GM12873 (cell line): ENCODE measurements at regions not wholly inside any gene's neighbourhood (a gene's known extent, or its start where the extent isn't known, plus 50 kb on each side); places are given as distances from the start of the nearest gene placed in this dataset.

Experiments used
- TF ChIP-seq, protein P1 (sequence below): IDR thresholded peaks from 2 replicates; pipeline ENCODE4 v1.5.1; 2012; ENCODE audit warnings: low read depth, mild to moderate bottlenecking, moderate library complexity, low read length, control low read depth; ENCODE audit not compliant: insufficient read depth; ENCODE audit errors: missing control alignments

DNA sequence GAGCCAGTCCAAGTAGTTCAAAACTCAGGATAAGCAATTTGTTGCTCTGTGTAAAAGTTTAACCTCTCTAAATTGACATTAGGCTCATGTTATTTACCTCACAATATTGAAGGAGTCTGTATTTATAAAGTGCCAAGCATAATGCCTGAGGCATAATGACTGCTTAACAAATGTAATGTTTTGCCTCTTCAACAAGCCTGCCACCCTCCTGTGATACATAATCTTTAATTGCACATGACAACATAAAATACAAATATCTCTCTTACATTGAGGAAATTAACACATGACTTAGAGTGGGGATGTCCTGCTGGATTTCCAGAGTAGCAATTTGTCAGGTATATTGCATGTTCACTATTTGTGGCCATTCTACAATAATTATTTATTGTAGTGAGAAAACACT is 469.2 kb upstream of the ANO5 start:
- TF ChIP-seq, protein P1, sequence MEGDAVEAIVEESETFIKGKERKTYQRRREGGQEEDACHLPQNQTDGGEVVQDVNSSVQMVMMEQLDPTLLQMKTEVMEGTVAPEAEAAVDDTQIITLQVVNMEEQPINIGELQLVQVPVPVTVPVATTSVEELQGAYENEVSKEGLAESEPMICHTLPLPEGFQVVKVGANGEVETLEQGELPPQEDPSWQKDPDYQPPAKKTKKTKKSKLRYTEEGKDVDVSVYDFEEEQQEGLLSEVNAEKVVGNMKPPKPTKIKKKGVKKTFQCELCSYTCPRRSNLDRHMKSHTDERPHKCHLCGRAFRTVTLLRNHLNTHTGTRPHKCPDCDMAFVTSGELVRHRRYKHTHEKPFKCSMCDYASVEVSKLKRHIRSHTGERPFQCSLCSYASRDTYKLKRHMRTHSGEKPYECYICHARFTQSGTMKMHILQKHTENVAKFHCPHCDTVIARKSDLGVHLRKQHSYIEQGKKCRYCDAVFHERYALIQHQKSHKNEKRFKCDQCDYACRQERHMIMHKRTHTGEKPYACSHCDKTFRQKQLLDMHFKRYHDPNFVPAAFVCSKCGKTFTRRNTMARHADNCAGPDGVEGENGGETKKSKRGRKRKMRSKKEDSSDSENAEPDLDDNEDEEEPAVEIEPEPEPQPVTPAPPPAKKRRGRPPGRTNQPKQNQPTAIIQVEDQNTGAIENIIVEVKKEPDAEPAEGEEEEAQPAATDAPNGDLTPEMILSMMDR = no peak

DNA sequence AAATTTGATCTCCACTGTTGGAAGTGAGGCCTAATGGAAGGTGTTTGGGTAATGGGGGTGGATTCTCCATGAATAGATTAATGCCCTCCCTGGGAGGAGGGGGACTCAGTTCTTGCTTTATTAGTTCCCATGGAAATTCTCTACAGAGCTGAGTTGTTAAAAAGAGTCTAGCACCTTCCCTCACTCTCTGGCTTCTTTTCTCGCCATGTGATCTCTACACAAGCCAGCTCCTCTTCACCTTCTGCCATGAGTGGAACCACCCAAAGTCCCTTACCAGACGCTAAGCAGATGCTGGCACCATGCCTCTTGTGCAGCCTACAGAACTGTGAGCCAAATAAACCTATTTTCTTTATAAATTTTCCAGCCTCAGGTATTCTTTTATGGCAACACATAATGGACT is 465.8 kb upstream of the ANO5 start:
- TF ChIP-seq, protein P1 = no peak

DNA sequence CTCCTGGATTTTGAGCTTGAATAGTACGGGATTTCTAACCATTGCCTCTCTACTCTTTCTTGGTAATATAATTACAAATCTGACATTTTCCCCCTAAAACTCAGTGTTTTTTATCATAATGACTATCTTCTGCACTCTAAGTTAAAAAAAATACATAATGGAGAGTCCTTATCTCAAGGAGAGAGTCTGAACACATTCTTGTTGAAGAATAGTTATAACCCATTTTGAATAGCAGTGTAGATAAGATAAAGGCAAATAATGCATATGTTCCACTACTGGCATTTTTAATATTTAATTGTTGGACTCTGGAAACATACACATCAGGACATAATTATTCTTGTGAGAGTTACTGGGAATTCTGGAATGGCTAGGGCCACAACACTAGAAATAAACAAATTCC is 456.5 kb upstream of the ANO5 start:
- TF ChIP-seq, protein P1 = no peak

DNA sequence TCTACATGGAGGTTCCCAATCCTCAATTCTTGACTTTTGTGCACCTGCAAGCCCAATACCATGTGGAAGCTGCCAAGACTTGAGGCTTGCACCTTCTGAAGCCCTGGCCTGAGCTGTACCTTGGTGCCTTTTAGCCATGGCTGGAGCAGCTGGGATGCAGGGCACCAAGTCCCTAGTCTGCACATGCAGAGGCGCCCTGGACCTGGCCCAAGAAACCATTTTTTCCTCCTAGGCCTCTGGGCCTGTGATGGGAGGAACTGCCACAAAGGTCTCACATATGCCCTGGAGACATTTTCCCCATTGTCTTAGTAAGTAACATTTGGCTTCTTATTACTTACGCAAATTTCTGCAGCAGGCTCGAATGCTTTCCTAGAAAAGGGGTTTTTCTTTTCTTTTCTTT is 431.9 kb upstream of the ANO5 start:
- TF ChIP-seq, protein P1 = no peak

DNA sequence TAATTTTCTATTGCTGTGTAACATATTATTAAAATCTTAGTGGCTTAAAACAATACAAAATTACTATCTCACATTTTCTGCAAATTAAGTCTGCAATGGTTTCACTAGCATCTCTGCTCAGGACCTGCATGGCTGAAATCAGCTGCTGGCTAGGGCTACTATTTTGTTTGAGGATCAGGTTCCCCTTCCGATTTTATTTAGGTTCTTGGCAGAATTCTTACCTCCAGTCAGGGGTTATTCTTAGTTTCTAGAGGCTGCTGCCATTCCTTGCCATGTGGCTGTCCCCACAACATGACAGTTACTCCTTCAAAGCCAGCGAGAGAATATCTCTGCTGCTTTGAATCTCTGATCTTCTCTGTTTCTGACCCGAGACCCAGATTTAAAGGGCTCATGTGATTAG is 424.5 kb upstream of the ANO5 start:
- TF ChIP-seq, protein P1 = no peak

DNA sequence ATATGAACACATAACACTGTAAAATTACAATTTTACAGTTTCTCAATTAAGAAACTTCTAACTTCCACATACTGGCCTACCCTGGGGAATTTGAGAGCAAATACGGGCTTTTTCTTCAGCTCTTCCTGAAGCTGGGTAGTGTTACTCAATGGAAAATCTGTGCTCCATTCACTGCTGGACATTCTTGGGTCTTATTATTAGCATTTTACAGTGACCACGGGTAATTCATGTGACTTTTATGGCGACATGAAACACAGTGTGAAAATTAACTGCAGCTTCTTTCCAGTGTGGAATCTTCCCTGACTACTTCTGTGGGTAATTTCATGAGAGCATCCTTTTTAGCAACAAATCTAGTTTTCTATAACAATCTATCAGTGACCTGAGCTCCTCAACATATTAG is 423.7 kb upstream of the ANO5 start:
- TF ChIP-seq, protein P1 = no peak

DNA sequence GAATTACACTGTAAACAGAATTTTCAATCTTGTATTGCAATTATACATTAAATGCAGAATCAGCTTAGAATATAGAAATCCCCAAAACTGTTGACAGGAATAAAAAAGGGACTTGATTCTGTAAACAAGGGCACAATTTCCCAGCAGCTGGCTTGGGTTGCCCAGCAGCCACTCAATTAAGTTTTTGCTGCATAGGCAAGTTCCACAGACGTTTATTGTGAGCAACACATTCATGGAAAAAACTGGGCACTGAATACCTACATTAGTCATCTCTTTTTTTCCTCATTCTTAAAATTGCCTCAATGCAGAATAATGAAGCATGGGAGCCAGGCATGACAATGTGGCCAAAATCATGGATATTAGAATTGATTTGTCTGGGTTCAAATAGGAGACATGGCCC is 421.8 kb upstream of the ANO5 start:
- TF ChIP-seq, protein P1 = no peak
